Subcutaneous abdominal adipose tissue (tissue), 5 donors: ENCODE measurements at regions not wholly inside any gene's neighbourhood (a gene's known extent, or its start where the extent isn't known, plus 50 kb on each side); places are given as distances from the start of the nearest gene placed in this dataset.

Source experiments
- H3K27ac ChIP-seq: one replicate; pipeline ENCODE4 v1.7.0; 2013; ENCODE audit warnings: low read depth, mild to moderate bottlenecking, inconsistent platforms, low read length, moderate library complexity
- H3K27me3 ChIP-seq, 5 donors: one replicate each; pipeline ENCODE4 v1.7.0; 2013; ENCODE audit warnings: low read length in 5 of 5, inconsistent platforms in 1 of 5; ENCODE audit not compliant: control insufficient read depth in 5 of 5, insufficient read depth in 4 of 5
- H3K36me3 ChIP-seq, 5 donors: one replicate each; pipeline ENCODE4 v1.7.0; 2013; ENCODE audit warnings: low read length in 5 of 5; ENCODE audit not compliant: control insufficient read depth in 5 of 5, insufficient read depth in 5 of 5
- H3K4me1 ChIP-seq, 5 donors: one replicate each; pipeline ENCODE4 v1.7.0; 2013; ENCODE audit warnings: low read length in 5 of 5, mild to moderate bottlenecking in 3 of 5, moderate library complexity in 1 of 5; ENCODE audit not compliant: control insufficient read depth in 5 of 5, insufficient read depth in 5 of 5
- H3K4me3 ChIP-seq, 5 donors: one replicate each; pipeline ENCODE4 v1.7.0; 2013; ENCODE audit warnings: low read length in 5 of 5, low read depth in 1 of 5
- H3K9ac ChIP-seq, 5 donors: one replicate each; pipeline ENCODE4 v1.7.0; 2013; ENCODE audit warnings: low read length in 5 of 5, mild to moderate bottlenecking in 4 of 5, moderate library complexity in 3 of 5
- H3K9me3 ChIP-seq, 5 donors: one replicate each; pipeline ENCODE4 v1.7.0; 2013; ENCODE audit warnings: low read length in 5 of 5; ENCODE audit not compliant: control insufficient read depth in 5 of 5
- donor health status: healthy.
- donor health status: healthy.
- donor health status: healthy.
- donor health status: healthy.
- donor health status: healthy.

GRCh38 chr5:107074996-107075395 lies 595.7 kb downstream of the EFNA5 start:
- Histone ChIP-seq H3K9ac (no peak overlapping the region), H3K4me3 (no peak overlapping the region), H3K27ac (no peak overlapping the region), H3K4me1 (no peaks in the 10 kb centered on the region), H3K9me3 (no peaks in the 10 kb centered on the region), H3K27me3 (no peaks in the 10 kb centered on the region), H3K36me3 (no peaks in the 10 kb centered on the region)

- H3K9ac ChIP-seq, result no peak overlapping the region
- no peaks in the 10 kb centered on the region for H3K36me3 ChIP-seq
- H3K27me3 ChIP-seq, result no peaks in the 10 kb centered on the region
- no peak overlapping the region for H3K4me3 ChIP-seq
- no peak overlapping the region for H3K27ac ChIP-seq
- H3K4me1 ChIP-seq, result no peaks in the 10 kb centered on the region
- no peaks in the 10 kb centered on the region for H3K9me3 ChIP-seq
Observed at GRCh38 chr5:107072967-107073366, 597.8 kb downstream of the EFNA5 start.

GRCh38 chr5:107072440-107072839 lies 598.3 kb downstream of the EFNA5 start:
- H3K4me1 ChIP-seq, result no peaks in the 10 kb centered on the region
- H3K27ac ChIP-seq, result no peak overlapping the region
- no peaks in the 10 kb centered on the region for H3K36me3 ChIP-seq
- no peak overlapping the region for H3K4me3 ChIP-seq
- H3K9me3 ChIP-seq, result no peaks in the 10 kb centered on the region
- no peaks in the 10 kb centered on the region for H3K27me3 ChIP-seq
- H3K9ac ChIP-seq, result no peak overlapping the region

- H3K4me1 ChIP-seq, result no peaks in the 10 kb centered on the region
- no peaks in the 10 kb centered on the region for H3K27me3 ChIP-seq
- H3K27ac ChIP-seq, result no peak overlapping the region
- H3K4me3 ChIP-seq, result no peak overlapping the region
- no peaks in the 10 kb centered on the region for H3K36me3 ChIP-seq
- no peak overlapping the region for H3K9ac ChIP-seq
- H3K9me3 ChIP-seq, result no peaks in the 10 kb centered on the region
Observed at GRCh38 chr5:107068782-107069181, 602.0 kb downstream of the EFNA5 start.

- Histone ChIP-seq H3K27me3 (no peaks in the 10 kb centered on the region), H3K27ac (no peak overlapping the region), H3K9me3 (no peaks in the 10 kb centered on the region), H3K9ac (no peak overlapping the region), H3K4me1 (no peaks in the 10 kb centered on the region), H3K36me3 (no peaks in the 10 kb centered on the region), H3K4me3 (no peak overlapping the region)
Observed at GRCh38 chr5:107067395-107067794, 603.3 kb downstream of the EFNA5 start.

GRCh38 chr5:107063511-107063910 lies 607.2 kb downstream of the EFNA5 start:
- Histone ChIP-seq H3K4me1 (no peaks in the 10 kb centered on the region), H3K27ac (no peak overlapping the region), H3K27me3 (no peaks in the 10 kb centered on the region), H3K4me3 (no peak overlapping the region), H3K36me3 (no peaks in the 10 kb centered on the region), H3K9me3 (no peaks in the 10 kb centered on the region), H3K9ac (no peak overlapping the region)

- Histone ChIP-seq H3K4me3 (no peak overlapping the region), H3K27me3 (no peaks in the 10 kb centered on the region), H3K9ac (no peak overlapping the region), H3K36me3 (no peaks in the 10 kb centered on the region), H3K27ac (no peak overlapping the region), H3K9me3 (no peaks in the 10 kb centered on the region), H3K4me1 (no peaks in the 10 kb centered on the region)
Observed at GRCh38 chr5:107058803-107059202, 611.9 kb downstream of the EFNA5 start.

- no peak overlapping the region for H3K27ac ChIP-seq
Observed at GRCh38 chr5:107058235-107058634, 612.5 kb downstream of the EFNA5 start.

GRCh38 chr5:107056278-107056677 lies 614.5 kb downstream of the EFNA5 start:
- H3K4me1 ChIP-seq, result no peaks in the 10 kb centered on the region
- H3K9me3 ChIP-seq, result no peaks in the 10 kb centered on the region
- no peak overlapping the region for H3K27ac ChIP-seq
- H3K4me3 ChIP-seq, result no peak overlapping the region
- H3K36me3 ChIP-seq, result no peaks in the 10 kb centered on the region
- H3K9ac ChIP-seq, result no peak overlapping the region
- H3K27me3 ChIP-seq, result no peaks in the 10 kb centered on the region

More at GRCh38 chr5:107058235-107058634, 612.5 kb downstream of the EFNA5 start:
- H3K36me3 ChIP-seq, result no peaks in the 10 kb centered on the region
- no peaks in the 10 kb centered on the region for H3K27me3 ChIP-seq
- H3K9me3 ChIP-seq, result no peaks in the 10 kb centered on the region
- no peaks in the 10 kb centered on the region for H3K4me1 ChIP-seq
- no peak overlapping the region for H3K4me3 ChIP-seq
- H3K9ac ChIP-seq, result no peak overlapping the region

- H3K9ac ChIP-seq, result no peak overlapping the region
- no peaks in the 10 kb centered on the region for H3K9me3 ChIP-seq
- no peak overlapping the region for H3K27ac ChIP-seq
- H3K27me3 ChIP-seq, result no peaks in the 10 kb centered on the region
- no peak overlapping the region for H3K4me3 ChIP-seq
- H3K4me1 ChIP-seq, result no peaks in the 10 kb centered on the region
- no peaks in the 10 kb centered on the region for H3K36me3 ChIP-seq
Observed at GRCh38 chr5:107047048-107047447, 623.7 kb downstream of the EFNA5 start.

GRCh38 chr5:107043665-107044064 lies 627.1 kb downstream of the EFNA5 start:
- H3K36me3 ChIP-seq, result no peaks in the 10 kb centered on the region
- H3K27me3 ChIP-seq, result no peaks in the 10 kb centered on the region
- no peaks in the 10 kb centered on the region for H3K9me3 ChIP-seq
- no peak overlapping the region for H3K4me3 ChIP-seq
- no peaks in the 10 kb centered on the region for H3K4me1 ChIP-seq
- H3K27ac ChIP-seq, result no peak overlapping the region
- no peak overlapping the region for H3K9ac ChIP-seq
